Parathyroid adenoma (tissue), 2 donors: ENCODE measurements at regions not wholly inside any gene's neighbourhood (a gene's known extent, or its start where the extent isn't known, plus 50 kb on each side); places are given as distances from the start of the nearest gene placed in this dataset.

Experiments used
- H2AFZ ChIP-seq: fragments of 300-600 bp; sonication (generic); one replicate; pipeline ENCODE4 v1.7.0; 2017; ENCODE audit warnings: antibody characterized with exemption, mild to moderate bottlenecking
- H3K27ac ChIP-seq: fragments of 300-600 bp; sonication (generic); one replicate; pipeline ENCODE4 v1.7.0; 2017
- H3K27me3 ChIP-seq: fragments of 300-600 bp; sonication (generic); one replicate; pipeline ENCODE4 v1.7.0; 2017; ENCODE audit warnings: low read length; ENCODE audit not compliant: control insufficient read depth, insufficient read depth
- H3K36me3 ChIP-seq: fragments of 300-600 bp; sonication (generic); one replicate; pipeline ENCODE4 v1.7.0; 2017; ENCODE audit warnings: low read length; ENCODE audit not compliant: control insufficient read depth, insufficient read depth
- H3K4me1 ChIP-seq: fragments of 300-600 bp; sonication (generic); one replicate; pipeline ENCODE4 v1.7.0; 2017; ENCODE audit warnings: control low read depth
- H3K4me2 ChIP-seq: fragments of 300-600 bp; sonication (generic); one replicate; pipeline ENCODE4 v1.7.0; 2017; ENCODE audit warnings: low read length
- H3K4me3 ChIP-seq: fragments of 300-600 bp; sonication (generic); one replicate; pipeline ENCODE4 v1.7.0; 2017; ENCODE audit warnings: low read depth, low read length
- H3K79me2 ChIP-seq: fragments of 300-600 bp; sonication (generic); one replicate; pipeline ENCODE4 v1.7.0; 2017; ENCODE audit warnings: control low read depth
- H3K9ac ChIP-seq: fragments of 300-600 bp; sonication (generic); one replicate; pipeline ENCODE4 v1.7.0; 2017; ENCODE audit warnings: mild to moderate bottlenecking
- H3K9me3 ChIP-seq: fragments of 300-600 bp; sonication (generic); one replicate; pipeline ENCODE4 v1.7.0; 2017; ENCODE audit warnings: low read length; ENCODE audit not compliant: control insufficient read depth
- TF ChIP-seq, protein P1 (sequence below): fragments of 300-600 bp; sonication (generic); IDR thresholded peaks from one replicate; pipeline ENCODE4 v1.7.0; 2017; ENCODE audit warnings: antibody characterized with exemption, mild to moderate bottlenecking
- donor health status: primary hyperparathyroidism.

DNA sequence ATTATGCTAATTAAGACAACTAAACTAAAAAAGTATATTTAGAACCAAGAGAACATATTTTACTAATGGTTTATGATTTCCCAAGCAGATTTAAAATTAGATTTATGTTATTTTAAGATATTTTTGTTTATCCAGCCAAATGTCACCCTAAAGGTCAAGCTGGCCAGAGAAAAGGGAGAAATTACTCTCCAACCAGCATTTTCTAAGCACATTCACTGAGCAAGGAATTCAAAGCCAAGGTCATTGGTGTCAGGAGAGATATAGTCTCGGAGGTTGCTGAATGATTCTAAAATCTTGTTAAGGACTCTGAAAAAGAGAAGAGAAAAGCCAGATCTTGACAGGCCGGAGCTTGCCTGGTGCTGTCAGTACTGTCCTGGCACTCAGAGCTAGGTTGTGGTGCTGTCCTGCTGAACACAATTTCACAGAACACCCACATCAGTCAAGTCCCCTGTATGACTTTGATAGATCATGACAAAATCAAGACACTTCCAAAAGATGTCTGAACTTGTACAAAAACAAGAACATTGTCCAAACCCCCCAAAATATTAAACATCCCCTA lies 222.3 kb upstream of the SMLR1 start:
- TF ChIP-seq, protein P1, sequence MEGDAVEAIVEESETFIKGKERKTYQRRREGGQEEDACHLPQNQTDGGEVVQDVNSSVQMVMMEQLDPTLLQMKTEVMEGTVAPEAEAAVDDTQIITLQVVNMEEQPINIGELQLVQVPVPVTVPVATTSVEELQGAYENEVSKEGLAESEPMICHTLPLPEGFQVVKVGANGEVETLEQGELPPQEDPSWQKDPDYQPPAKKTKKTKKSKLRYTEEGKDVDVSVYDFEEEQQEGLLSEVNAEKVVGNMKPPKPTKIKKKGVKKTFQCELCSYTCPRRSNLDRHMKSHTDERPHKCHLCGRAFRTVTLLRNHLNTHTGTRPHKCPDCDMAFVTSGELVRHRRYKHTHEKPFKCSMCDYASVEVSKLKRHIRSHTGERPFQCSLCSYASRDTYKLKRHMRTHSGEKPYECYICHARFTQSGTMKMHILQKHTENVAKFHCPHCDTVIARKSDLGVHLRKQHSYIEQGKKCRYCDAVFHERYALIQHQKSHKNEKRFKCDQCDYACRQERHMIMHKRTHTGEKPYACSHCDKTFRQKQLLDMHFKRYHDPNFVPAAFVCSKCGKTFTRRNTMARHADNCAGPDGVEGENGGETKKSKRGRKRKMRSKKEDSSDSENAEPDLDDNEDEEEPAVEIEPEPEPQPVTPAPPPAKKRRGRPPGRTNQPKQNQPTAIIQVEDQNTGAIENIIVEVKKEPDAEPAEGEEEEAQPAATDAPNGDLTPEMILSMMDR, result no peak
- Histone ChIP-seq H3K79me2 (no peaks in the 10 kb centered on the region), H2AFZ (no peak overlapping the region), H3K36me3 (no peaks in the 10 kb centered on the region), H3K9ac (no peak overlapping the region), H3K4me2 (no peak overlapping the region), H3K9me3 (no peaks in the 10 kb centered on the region), H3K4me1 (no peaks in the 10 kb centered on the region), H3K27ac (no peak overlapping the region), H3K4me3 (no peak overlapping the region), H3K27me3 (no peaks in the 10 kb centered on the region)

DNA sequence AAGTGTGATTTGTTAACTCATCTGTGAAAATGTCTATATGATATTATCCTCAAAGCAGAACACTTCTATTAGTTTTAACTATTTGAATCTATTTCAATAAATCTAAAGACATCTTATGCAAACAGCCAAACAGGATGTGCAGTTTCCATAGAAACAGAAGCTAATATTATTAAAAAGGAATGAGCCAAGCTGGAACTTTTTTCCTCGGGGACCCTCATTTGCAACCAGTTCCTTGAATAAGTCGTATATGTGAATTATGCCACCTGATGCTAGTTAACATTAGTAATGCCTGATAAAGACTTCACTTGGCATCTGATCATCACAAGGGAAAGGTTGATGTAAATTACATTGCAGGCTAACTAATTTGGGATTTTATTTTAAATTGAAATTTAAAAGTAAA lies 216.9 kb upstream of the SMLR1 start:
- TF ChIP-seq, protein P1, result no peak
- Histone ChIP-seq H3K4me1 (no peaks in the 10 kb centered on the region), H3K27me3 (no peaks in the 10 kb centered on the region), H3K36me3 (no peaks in the 10 kb centered on the region), H3K4me2 (no peak overlapping the region), H3K4me3 (no peak overlapping the region), H2AFZ (no peak overlapping the region), H3K9ac (no peak overlapping the region), H3K79me2 (no peaks in the 10 kb centered on the region), H3K27ac (no peak overlapping the region), H3K9me3 (no peaks in the 10 kb centered on the region)

DNA sequence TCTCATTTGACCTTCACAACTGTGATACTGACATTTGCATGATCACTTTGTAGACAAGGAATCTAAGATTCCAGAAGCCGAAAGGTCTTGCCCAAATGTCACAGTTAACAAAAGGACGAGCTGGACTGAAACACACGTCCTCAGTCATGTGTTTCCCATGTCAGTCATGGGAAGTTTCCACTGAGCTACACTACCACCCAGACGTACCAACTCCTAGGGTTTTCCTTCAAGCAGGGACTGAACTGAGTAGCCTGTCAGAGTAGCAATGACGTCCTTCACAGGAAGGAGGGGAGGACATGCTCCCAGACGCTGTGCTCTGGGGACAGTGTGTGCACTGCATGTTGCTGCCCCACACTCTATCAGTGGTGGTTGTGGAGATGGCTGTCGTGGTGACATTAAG lies 215.8 kb upstream of the SMLR1 start:
- H3K9ac ChIP-seq, result no peak overlapping the region
- no peak overlapping the region for H3K27ac ChIP-seq
- H3K36me3 ChIP-seq, result no peaks in the 10 kb centered on the region
- H3K27me3 ChIP-seq, result no peaks in the 10 kb centered on the region
- no peak overlapping the region for H2AFZ ChIP-seq
- no peak overlapping the region for H3K4me3 ChIP-seq
- H3K9me3 ChIP-seq, result no peaks in the 10 kb centered on the region
- TF ChIP-seq, protein P1, result no peak
- H3K79me2 ChIP-seq, result no peaks in the 10 kb centered on the region
- H3K4me2 ChIP-seq, result no peak overlapping the region
- no peaks in the 10 kb centered on the region for H3K4me1 ChIP-seq

DNA sequence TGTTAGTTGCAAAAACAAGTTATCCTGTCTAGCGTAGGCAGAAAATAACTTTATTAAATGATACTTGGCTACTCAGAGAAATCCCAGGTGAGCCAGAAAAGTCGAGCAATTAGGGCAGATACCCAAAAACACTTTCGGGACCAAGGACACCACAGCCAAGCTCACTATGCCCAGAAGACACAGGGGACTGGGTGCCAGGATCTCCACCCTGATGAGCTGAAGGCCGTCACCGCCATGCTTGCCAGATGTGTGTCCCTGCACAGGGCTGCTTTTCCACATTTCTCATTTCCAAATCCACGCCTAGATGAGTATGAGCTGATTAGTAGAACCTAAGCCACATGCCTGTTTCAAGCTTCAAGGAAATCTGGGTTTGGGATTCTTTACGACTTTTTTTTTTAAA lies 214.0 kb upstream of the SMLR1 start:
- no peak overlapping the region for H3K4me3 ChIP-seq
- no peaks in the 10 kb centered on the region for H3K4me1 ChIP-seq

DNA sequence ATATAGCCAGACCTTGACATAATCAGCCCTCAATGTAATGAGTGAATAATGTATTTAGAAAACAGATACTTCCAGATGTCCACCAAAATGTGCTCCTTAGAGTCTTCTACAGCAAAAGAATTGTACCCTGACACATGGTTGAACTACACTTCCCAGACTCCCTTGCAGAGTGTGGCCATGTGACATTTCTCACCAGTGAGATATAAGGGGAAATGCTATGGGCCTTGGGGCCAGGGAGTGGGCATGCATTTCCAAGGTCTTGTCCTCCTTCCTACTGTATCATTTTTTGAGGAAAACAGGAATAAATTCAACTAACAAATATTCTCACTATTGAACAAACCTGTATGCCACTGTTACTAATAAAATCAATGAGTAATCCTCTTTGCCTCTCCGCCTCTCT lies 211.4 kb upstream of the SMLR1 start:
- H3K9me3 ChIP-seq, result no peaks in the 10 kb centered on the region
- H3K4me3 ChIP-seq, result no peak overlapping the region
- H3K27ac ChIP-seq, result no peak overlapping the region
- H2AFZ ChIP-seq, result no peak overlapping the region
- H3K9ac ChIP-seq, result no peak overlapping the region
- H3K4me2 ChIP-seq, result no peak overlapping the region
- TF ChIP-seq, protein P1, result no peak
- H3K4me1 ChIP-seq, result no peaks in the 10 kb centered on the region
- H3K79me2 ChIP-seq, result no peaks in the 10 kb centered on the region
- H3K36me3 ChIP-seq, result no peaks in the 10 kb centered on the region
- H3K27me3 ChIP-seq, result no peaks in the 10 kb centered on the region

More for the DNA sequence above, 214.0 kb upstream of the SMLR1 start:
- Histone ChIP-seq H3K4me2 (no peak overlapping the region), H2AFZ (no peak overlapping the region), H3K36me3 (no peaks in the 10 kb centered on the region), H3K9me3 (no peaks in the 10 kb centered on the region), H3K9ac (no peak overlapping the region), H3K79me2 (no peaks in the 10 kb centered on the region), H3K27me3 (no peaks in the 10 kb centered on the region), H3K27ac (no peak overlapping the region)
- TF ChIP-seq, protein P1, result no peak
